Tibial nerve (tissue), 4 donors: ENCODE measurements at regions not wholly inside any gene's neighbourhood (a gene's known extent, or its start where the extent isn't known, plus 50 kb on each side); places are given as distances from the start of the nearest gene placed in this dataset.

Experiments used
- CTCF ChIP-seq, 5 experiments: fragments of 200-600 bp in 3 of 5; fragments of 450-650 bp in 2 of 5; sonication (generic) in 3 of 5; IDR thresholded peaks; one replicate each; pipeline ENCODE4 v1.5.1; 2016 to 2019; ENCODE audit warnings: antibody characterized with exemption in 5 of 5, mild to moderate bottlenecking in 3 of 5, moderate library complexity in 2 of 5
- EP300 ChIP-seq, 2 donors: sonication (generic); formaldehyde crosslinking; IDR thresholded peaks; one replicate each; pipeline ENCODE4 v1.6.1; 2017; ENCODE audit warnings: antibody characterized with exemption in 2 of 2, mild to moderate bottlenecking in 1 of 2
- POLR2A ChIP-seq, 2 donors: fragments of 450-650 bp; IDR thresholded peaks; one replicate each; pipeline ENCODE4 v1.6.1; 2017; ENCODE audit warnings: antibody characterized with exemption in 2 of 2, mild to moderate bottlenecking in 2 of 2, moderate library complexity in 2 of 2

DNA sequence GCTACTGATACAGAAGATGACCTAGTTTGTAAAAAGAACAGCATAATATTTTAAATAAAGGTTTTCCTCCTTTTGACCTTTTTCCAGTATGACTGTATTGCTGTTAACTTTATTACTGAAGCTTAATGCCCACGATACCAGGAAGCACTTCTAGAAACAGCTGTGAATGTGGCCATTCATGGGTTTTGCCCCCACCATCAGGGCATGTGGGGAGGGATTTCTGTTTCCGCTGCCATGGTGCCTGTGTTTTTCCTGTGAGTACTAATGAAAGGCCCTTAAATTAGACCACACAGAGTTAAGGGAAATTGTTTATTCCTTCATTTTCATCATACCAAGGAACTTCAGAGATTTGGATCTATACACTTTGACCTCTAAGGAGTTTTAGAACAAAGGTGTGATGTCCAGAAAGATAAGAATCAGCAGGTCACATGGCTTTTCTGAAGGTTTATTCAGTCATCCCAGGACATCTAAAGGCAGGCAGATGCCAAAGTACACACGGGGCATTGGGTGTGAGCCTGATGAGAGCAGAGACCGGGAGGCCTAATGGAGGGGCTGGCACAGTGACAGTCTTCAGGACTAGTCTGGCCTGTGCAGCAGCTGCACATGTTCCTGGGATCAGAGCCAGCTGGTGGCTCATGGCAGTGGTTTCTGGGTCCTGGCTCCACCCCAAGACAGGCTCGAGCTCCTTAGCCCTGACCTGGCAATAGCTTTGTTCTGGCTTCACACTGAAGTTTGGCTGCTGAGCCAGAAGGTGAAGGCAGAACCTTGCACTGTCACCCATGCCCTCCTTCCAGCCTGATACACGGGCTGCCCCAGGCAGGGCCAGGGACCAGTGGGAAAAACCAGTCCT is 190.9 kb downstream of the REEP3 start:
- TF ChIP-seq CTCF (IDR thresholded peaks at IDR 0.05) (no peak), EP300 (IDR thresholded peaks at IDR 0.05) (peak; percentile 60 to 80), POLR2A (IDR thresholded peaks at IDR 0.05) (no peak)
